ENCODE measurements at regions not wholly inside any gene's neighbourhood (a gene's known extent, or its start where the extent isn't known, plus 50 kb on each side); places are given as distances from the start of the nearest gene placed in this dataset.

GRCh38 chr14:28119849-28120248 is 646.7 kb upstream of the FOXG1 start:
- Histone ChIP-seq H3K4me1 (no peaks in the 10 kb centered on the region), H3K27me3 (no peaks in the 10 kb centered on the region), H3K4me3 (ENCODE audit: low read depth, low read length) (no peak overlapping the region), H3K9me3 (no peaks in the 10 kb centered on the region), H3K36me3 (no peaks in the 10 kb centered on the region)
- DNase-seq: no peak
- TF ChIP-seq, protein P1, sequence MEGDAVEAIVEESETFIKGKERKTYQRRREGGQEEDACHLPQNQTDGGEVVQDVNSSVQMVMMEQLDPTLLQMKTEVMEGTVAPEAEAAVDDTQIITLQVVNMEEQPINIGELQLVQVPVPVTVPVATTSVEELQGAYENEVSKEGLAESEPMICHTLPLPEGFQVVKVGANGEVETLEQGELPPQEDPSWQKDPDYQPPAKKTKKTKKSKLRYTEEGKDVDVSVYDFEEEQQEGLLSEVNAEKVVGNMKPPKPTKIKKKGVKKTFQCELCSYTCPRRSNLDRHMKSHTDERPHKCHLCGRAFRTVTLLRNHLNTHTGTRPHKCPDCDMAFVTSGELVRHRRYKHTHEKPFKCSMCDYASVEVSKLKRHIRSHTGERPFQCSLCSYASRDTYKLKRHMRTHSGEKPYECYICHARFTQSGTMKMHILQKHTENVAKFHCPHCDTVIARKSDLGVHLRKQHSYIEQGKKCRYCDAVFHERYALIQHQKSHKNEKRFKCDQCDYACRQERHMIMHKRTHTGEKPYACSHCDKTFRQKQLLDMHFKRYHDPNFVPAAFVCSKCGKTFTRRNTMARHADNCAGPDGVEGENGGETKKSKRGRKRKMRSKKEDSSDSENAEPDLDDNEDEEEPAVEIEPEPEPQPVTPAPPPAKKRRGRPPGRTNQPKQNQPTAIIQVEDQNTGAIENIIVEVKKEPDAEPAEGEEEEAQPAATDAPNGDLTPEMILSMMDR (IDR thresholded peaks at IDR 0.05; ENCODE audit: low read depth, low read length): no peak

DNA sequence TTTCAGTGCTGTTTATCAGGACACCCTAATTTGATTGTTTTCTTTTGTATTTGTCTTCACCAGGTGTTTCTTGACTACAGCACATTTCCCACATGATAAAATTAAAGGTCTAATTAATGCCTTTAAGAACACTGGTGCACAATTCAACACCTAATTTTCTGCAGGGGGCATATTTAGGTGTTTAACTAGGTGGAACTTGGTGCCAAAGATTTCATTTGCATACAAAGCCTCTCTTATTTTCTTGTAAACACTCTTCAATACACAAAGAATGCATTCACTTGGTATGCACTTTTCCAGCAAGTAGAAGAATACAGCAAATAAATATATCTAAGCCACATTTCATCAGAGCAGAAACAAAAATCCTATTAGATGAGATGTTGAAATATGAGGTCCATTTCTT is 646.2 kb upstream of the FOXG1 start:
- Histone ChIP-seq H3K36me3 (no peaks in the 10 kb centered on the region), H3K27me3 (no peaks in the 10 kb centered on the region), H3K4me1 (no peaks in the 10 kb centered on the region), H3K4me3 (ENCODE audit: low read depth, low read length) (no peak overlapping the region), H3K9me3 (no peaks in the 10 kb centered on the region)
- TF ChIP-seq, protein P1 (IDR thresholded peaks at IDR 0.05; ENCODE audit: low read depth, low read length): no peak
- no peak for DNase-seq

GRCh38 chr14:28121512-28122297 is 644.9 kb upstream of the FOXG1 start:
- Histone ChIP-seq H3K9me3 (no peaks in the 10 kb centered on the region), H3K36me3 (no peaks in the 10 kb centered on the region), H3K4me1 (no peaks in the 10 kb centered on the region), H3K27me3 (no peaks in the 10 kb centered on the region), H3K4me3 (ENCODE audit: low read depth, low read length) (no peak overlapping the region)
- DNase-seq: no peak
- TF ChIP-seq, protein P1 (IDR thresholded peaks at IDR 0.05; ENCODE audit: low read depth, low read length): no peak

- TF ChIP-seq, protein P1 (IDR thresholded peaks at IDR 0.05; ENCODE audit: low read depth, low read length): no peak
- H3K36me3 ChIP-seq: no peaks in the 10 kb centered on the region
- no peaks in the 10 kb centered on the region for H3K27me3 ChIP-seq
- H3K4me1 ChIP-seq: no peaks in the 10 kb centered on the region
- no peak for DNase-seq
- no peak overlapping the region for H3K4me3 ChIP-seq (ENCODE audit: low read depth, low read length)
- no peaks in the 10 kb centered on the region; the same call in 1 of the 2 replicates for H3K9me3 ChIP-seq
These were observed 635.8 kb upstream of the FOXG1 start for GRCh38 chr14:28130610-28131284.

GRCh38 chr14:28138341-28138740 is 628.2 kb upstream of the FOXG1 start:
- Histone ChIP-seq H3K4me1 (peaks cover 1% of the 10 kb centered on the region; the same call in 1 of the 2 replicates), H3K27me3 (no peaks in the 10 kb centered on the region), H3K9me3 (no peaks in the 10 kb centered on the region), H3K4me3 (ENCODE audit: low read depth, low read length) (no peak overlapping the region), H3K36me3 (no peaks in the 10 kb centered on the region)
- TF ChIP-seq, protein P1 (IDR thresholded peaks at IDR 0.05; ENCODE audit: low read depth, low read length): no peak
- no peak for DNase-seq

- Histone ChIP-seq H3K4me3 (ENCODE audit: low read depth, low read length) (no peak overlapping the region), H3K9me3 (no peaks in the 10 kb centered on the region), H3K36me3 (no peaks in the 10 kb centered on the region), H3K27me3 (no peaks in the 10 kb centered on the region), H3K4me1 (peaks cover 2% of the 10 kb centered on the region; the same call in 1 of the 2 replicates)
- DNase-seq: no peak
- TF ChIP-seq, protein P1 (IDR thresholded peaks at IDR 0.05; ENCODE audit: low read depth, low read length): no peak
These were observed 624.9 kb upstream of the FOXG1 start for GRCh38 chr14:28141662-28142061.
